ENCODE measurements at regions not wholly inside any gene's neighbourhood (a gene's known extent, or its start where the extent isn't known, plus 50 kb on each side); places are given as distances from the start of the nearest gene placed in this dataset.

- no peaks in the 10 kb centered on the region for H3K9me3 ChIP-seq (replicated peaks; ENCODE audit: insufficient read depth, low read length)
- peak overlapping the region; percentile 8; the same call in 1 of the 2 replicates for H3K4me2 ChIP-seq (ENCODE audit: low read depth, low read length)
- H4K20me1 ChIP-seq (ENCODE audit: insufficient read depth, low read length) = no peaks in the 10 kb centered on the region
- no peaks in the 10 kb centered on the region for H3K27me3 ChIP-seq (replicated peaks; ENCODE audit: insufficient read depth, low read length)
- no peak overlapping the region for H3K9ac ChIP-seq (ENCODE audit: low read length)
- H3F3A ChIP-seq (ENCODE audit: insufficient read depth, low read length) = no peaks in the 10 kb centered on the region
- H3K9me2 ChIP-seq (replicated peaks; ENCODE audit: insufficient read depth, low read length) = no peaks in the 10 kb centered on the region
- no peak overlapping the region for H3K4me3 ChIP-seq (ENCODE audit: low read length)
- no peak overlapping the region for H3K27ac ChIP-seq (ENCODE audit: low read length)
- no peaks in the 10 kb centered on the region for H3K36me3 ChIP-seq (replicated peaks; ENCODE audit: insufficient read depth, low read length)
- peak; percentile 14 for DNase-seq
- no peaks in the 10 kb centered on the region for H3K4me1 ChIP-seq (ENCODE audit: low read length)
- no peaks in the 10 kb centered on the region for H3K79me2 ChIP-seq (ENCODE audit: low read length)
- no peak for TF ChIP-seq CTCF (IDR thresholded peaks at IDR 0.05; ENCODE audit: low read length)
- no peak for TF ChIP-seq EZH2 (optimal IDR thresholded peaks at IDR 0.05; ENCODE audit: low read depth, low read length)
- no peak for TF ChIP-seq EZH2phosphoT487 (IDR thresholded peaks at IDR 0.05; ENCODE audit: low read length)
- 0 out of 2 replicates have a peak overlapping the region, but pooled peaks have one; percentile 18 for H2AFZ ChIP-seq (ENCODE audit: low read length)
Observed at GRCh38 chr2:41417511-41417910, 630.3 kb upstream of the PKDCC start.

GRCh38 chr2:41420219-41420618 lies 627.6 kb upstream of the PKDCC start:
- H3K4me2 ChIP-seq (ENCODE audit: low read depth, low read length) = no peak overlapping the region
- H3K9ac ChIP-seq (ENCODE audit: low read length) = no peak overlapping the region
- no peak overlapping the region for H3K27ac ChIP-seq (ENCODE audit: low read length)
- TF ChIP-seq EZH2 (optimal IDR thresholded peaks at IDR 0.05; ENCODE audit: low read depth, low read length) = no peak
- H3F3A ChIP-seq (ENCODE audit: insufficient read depth, low read length) = no peaks in the 10 kb centered on the region
- DNase-seq = no peak
- no peaks in the 10 kb centered on the region for H4K20me1 ChIP-seq (ENCODE audit: insufficient read depth, low read length)
- no peaks in the 10 kb centered on the region for H3K9me3 ChIP-seq (replicated peaks; ENCODE audit: insufficient read depth, low read length)
- H3K4me1 ChIP-seq (ENCODE audit: low read length) = no peaks in the 10 kb centered on the region
- no peaks in the 10 kb centered on the region for H3K79me2 ChIP-seq (ENCODE audit: low read length)
- H3K36me3 ChIP-seq (replicated peaks; ENCODE audit: insufficient read depth, low read length) = no peaks in the 10 kb centered on the region
- no peaks in the 10 kb centered on the region for H3K9me2 ChIP-seq (replicated peaks; ENCODE audit: insufficient read depth, low read length)
- no peak overlapping the region for H2AFZ ChIP-seq (ENCODE audit: low read length)
- H3K4me3 ChIP-seq (ENCODE audit: low read length) = no peak overlapping the region
- H3K27me3 ChIP-seq (replicated peaks; ENCODE audit: insufficient read depth, low read length) = no peaks in the 10 kb centered on the region

GRCh38 chr2:41420872-41421271 lies 626.9 kb upstream of the PKDCC start:
- no peak for DNase-seq
- H3K79me2 ChIP-seq (ENCODE audit: low read length) = no peaks in the 10 kb centered on the region
- no peak overlapping the region for H3K4me3 ChIP-seq (ENCODE audit: low read length)
- no peaks in the 10 kb centered on the region for H3K27me3 ChIP-seq (replicated peaks; ENCODE audit: insufficient read depth, low read length)
- H3K4me1 ChIP-seq (ENCODE audit: low read length) = no peaks in the 10 kb centered on the region
- H3K9me3 ChIP-seq (replicated peaks; ENCODE audit: insufficient read depth, low read length) = no peaks in the 10 kb centered on the region
- H3K9me2 ChIP-seq (replicated peaks; ENCODE audit: insufficient read depth, low read length) = no peaks in the 10 kb centered on the region
- no peak overlapping the region for H3K4me2 ChIP-seq (ENCODE audit: low read depth, low read length)
- no peak overlapping the region for H2AFZ ChIP-seq (ENCODE audit: low read length)
- no peak overlapping the region for H3K27ac ChIP-seq (ENCODE audit: low read length)
- no peaks in the 10 kb centered on the region for H3K36me3 ChIP-seq (replicated peaks; ENCODE audit: insufficient read depth, low read length)
- TF ChIP-seq EZH2phosphoT487 (IDR thresholded peaks at IDR 0.05; ENCODE audit: low read length) = no peak
- no peak for TF ChIP-seq EZH2 (optimal IDR thresholded peaks at IDR 0.05; ENCODE audit: low read depth, low read length)
- no peak for TF ChIP-seq CTCF (IDR thresholded peaks at IDR 0.05; ENCODE audit: low read length)
- no peak overlapping the region for H3K9ac ChIP-seq (ENCODE audit: low read length)
- H4K20me1 ChIP-seq (ENCODE audit: insufficient read depth, low read length) = no peaks in the 10 kb centered on the region
- H3F3A ChIP-seq (ENCODE audit: insufficient read depth, low read length) = no peaks in the 10 kb centered on the region

- TF ChIP-seq CTCF (IDR thresholded peaks at IDR 0.05; ENCODE audit: low read length) (no peak), EZH2 (optimal IDR thresholded peaks at IDR 0.05; ENCODE audit: low read depth, low read length) (no peak), EZH2phosphoT487 (IDR thresholded peaks at IDR 0.05; ENCODE audit: low read length) (no peak)
- DNase-seq = no peak
- Histone ChIP-seq H3K27me3 (replicated peaks; ENCODE audit: insufficient read depth, low read length) (no peaks in the 10 kb centered on the region), H3K4me2 (ENCODE audit: low read depth, low read length) (no peak overlapping the region), H3K9me2 (replicated peaks; ENCODE audit: insufficient read depth, low read length) (no peaks in the 10 kb centered on the region), H3K4me3 (ENCODE audit: low read length) (no peak overlapping the region), H3K79me2 (ENCODE audit: low read length) (no peaks in the 10 kb centered on the region), H3K9me3 (replicated peaks; ENCODE audit: insufficient read depth, low read length) (no peaks in the 10 kb centered on the region), H3K27ac (ENCODE audit: low read length) (no peak overlapping the region), H3K4me1 (ENCODE audit: low read length) (peaks cover 4% of the 10 kb centered on the region; the same call in 1 of the 2 replicates), H3F3A (ENCODE audit: insufficient read depth, low read length) (no peaks in the 10 kb centered on the region), H4K20me1 (ENCODE audit: insufficient read depth, low read length) (no peaks in the 10 kb centered on the region), H3K36me3 (replicated peaks; ENCODE audit: insufficient read depth, low read length) (no peaks in the 10 kb centered on the region), H3K9ac (ENCODE audit: low read length) (no peak overlapping the region), H2AFZ (ENCODE audit: low read length) (no peak overlapping the region)
Observed at GRCh38 chr2:41431756-41432155, 616.1 kb upstream of the PKDCC start.

Data from MM.1S (cell line).